ENCODE measurements at regions not wholly inside any gene's neighbourhood (a gene's known extent, or its start where the extent isn't known, plus 50 kb on each side); places are given as distances from the start of the nearest gene placed in this dataset.

GRCh38 chr5:5793242-5794117 is 371.0 kb downstream of the ICE1 start:
- TF ChIP-seq POLR2A (IDR thresholded peaks at IDR 0.05; ENCODE audit: low read length) (no peak), GATA1 (IDR thresholded peaks at IDR 0.05; ENCODE audit: low read depth, low read length) (no peak)

All from erythroblast (primary cell).